DND-41 (cell line): ENCODE measurements at regions not wholly inside any gene's neighbourhood (a gene's known extent, or its start where the extent isn't known, plus 50 kb on each side); places are given as distances from the start of the nearest gene placed in this dataset.

Experiments
- ATAC-seq: fragments of 200-7000 bp; cut with Tn5 transposase; 3 replicates; pipeline ENCODE4 v1.9.1; 2021; ENCODE audit warnings: low read depth; ENCODE audit not compliant: insufficient read depth
- DNase-seq: peaks from one replicate; pipeline ENCODE4 v3.0.0-alpha.2; 2020
- H2AFZ ChIP-seq: 2 replicates; pipeline ENCODE4 v1.6.0; 2012; ENCODE audit warnings: low read depth, low read length
- H3K27ac ChIP-seq: 2 replicates; pipeline ENCODE4 v1.5.1; 2012; ENCODE audit warnings: low read length, inconsistent platforms
- H3K27me3 ChIP-seq: fragments of 200-600 bp; sonication (generic); 2 replicates; pipeline ENCODE4 v1.6.0; 2012; ENCODE audit warnings: low read length, mild to moderate bottlenecking, inconsistent platforms; ENCODE audit not compliant: insufficient read depth, poor library complexity
- H3K36me3 ChIP-seq: 2 replicates; pipeline ENCODE4 v1.5.1; 2012; ENCODE audit warnings: low read length, inconsistent platforms; ENCODE audit not compliant: insufficient read depth
- H3K4me1 ChIP-seq: 2 replicates; pipeline ENCODE4 v1.5.1; 2012; ENCODE audit warnings: mild to moderate bottlenecking, low read length; ENCODE audit not compliant: insufficient read depth
- H3K4me2 ChIP-seq: 2 replicates; pipeline ENCODE4 v1.6.0; 2012; ENCODE audit warnings: mild to moderate bottlenecking, moderate library complexity, low read length, inconsistent platforms; ENCODE audit not compliant: insufficient read depth
- H3K4me3 ChIP-seq, 2 experiments: fragments of 200-600 bp in 1 of 2; shearing (Covaris generic) in 1 of 2; 2 replicates each; pipeline ENCODE4 v1.5.1; 2012 to 2016; ENCODE audit warnings: inconsistent platforms in 2 of 2, low read length in 2 of 2, mild to moderate bottlenecking in 2 of 2, low read depth in 1 of 2, moderate library complexity in 1 of 2
- H3K79me2 ChIP-seq: 2 replicates; pipeline ENCODE4 v1.6.0; 2012; ENCODE audit warnings: low read length, inconsistent platforms; ENCODE audit not compliant: insufficient read depth
- H3K9ac ChIP-seq: 2 replicates; pipeline ENCODE4 v1.6.0; 2012; ENCODE audit warnings: low read depth, mild to moderate bottlenecking, inconsistent platforms, low read length, moderate library complexity
- H3K9me3 ChIP-seq: 2 replicates; pipeline ENCODE4 v1.5.1; 2012; ENCODE audit warnings: low read length, moderate library complexity, mild to moderate bottlenecking, inconsistent platforms; ENCODE audit not compliant: insufficient read depth, severe bottlenecking
- H4K20me1 ChIP-seq: 2 replicates; pipeline ENCODE4 v1.6.0; 2012; ENCODE audit warnings: low read length; ENCODE audit not compliant: insufficient read depth
- EZH2 ChIP-seq: IDR thresholded peaks from 3 replicates; pipeline ENCODE4 v1.6.1; 2012; ENCODE audit warnings: borderline replicate concordance, low read depth, mild to moderate bottlenecking, moderate library complexity, low read length, inconsistent platforms; ENCODE audit not compliant: severe bottlenecking
- TF ChIP-seq, protein P1 (sequence below): IDR thresholded peaks from 2 replicates; pipeline ENCODE4 v1.5.1; 2012; ENCODE audit warnings: borderline replicate concordance, low read length, moderate library complexity, mild to moderate bottlenecking; ENCODE audit not compliant: poor library complexity, severe bottlenecking; ENCODE audit errors: extremely low read depth

DNA sequence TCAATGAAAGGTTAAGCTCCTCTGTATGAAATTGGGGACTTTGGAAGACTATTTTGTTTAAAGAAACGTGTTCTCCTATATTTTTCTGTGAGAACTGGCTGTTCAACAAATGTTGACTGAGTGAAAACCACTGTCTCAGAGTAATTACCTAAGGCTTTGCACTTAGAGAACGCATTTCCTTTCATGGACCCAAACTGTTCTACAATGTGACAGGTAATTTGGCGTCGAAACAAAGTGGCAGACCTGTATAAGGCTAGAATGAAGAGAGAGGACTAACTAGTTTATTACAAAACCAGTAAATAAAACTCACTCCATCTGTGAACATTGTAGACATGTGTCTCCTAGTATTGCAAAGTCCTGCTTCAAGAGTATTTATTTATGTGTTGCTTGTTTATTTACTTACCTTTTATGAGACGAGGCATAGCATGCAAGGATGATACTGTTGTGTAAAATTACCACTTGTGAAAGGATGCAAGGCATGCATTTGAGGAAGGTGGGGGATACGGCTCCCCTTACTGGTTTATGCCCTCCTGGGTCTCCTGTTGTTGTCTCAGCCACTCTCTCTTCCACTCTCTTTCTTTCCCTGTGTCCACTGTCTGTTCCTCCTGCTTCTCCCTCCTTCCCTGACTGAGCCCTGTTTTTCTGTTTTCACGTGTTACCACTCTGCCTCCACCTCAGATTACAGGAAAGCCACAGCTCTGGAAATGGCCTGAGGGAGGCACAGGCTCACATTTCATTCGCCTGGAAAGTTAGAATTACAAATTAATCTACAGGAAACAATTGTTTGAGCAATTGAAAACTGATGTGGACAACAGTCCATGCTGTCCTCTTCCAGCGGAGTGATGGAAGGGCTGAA is 444.0 kb upstream of the ZNF608 start:
- Histone ChIP-seq H3K4me2 (no peak overlapping the region), H3K9ac (no peak overlapping the region), H3K4me3 (no peak overlapping the region), H3K79me2 (no peaks in the 10 kb centered on the region), H4K20me1 (no peaks in the 10 kb centered on the region), H3K27ac (no peak overlapping the region), H2AFZ (no peak overlapping the region), H3K9me3 (no peaks in the 10 kb centered on the region), H3K4me1 (peaks cover 11% of the 10 kb centered on the region; the same call in 1 of the 2 replicates), H3K36me3 (no peaks in the 10 kb centered on the region), H3K27me3 (no peaks in the 10 kb centered on the region)
- DNase-seq (no peak), ATAC-seq (no peak)
- no peak for TF ChIP-seq EZH2
- TF ChIP-seq, protein P1, sequence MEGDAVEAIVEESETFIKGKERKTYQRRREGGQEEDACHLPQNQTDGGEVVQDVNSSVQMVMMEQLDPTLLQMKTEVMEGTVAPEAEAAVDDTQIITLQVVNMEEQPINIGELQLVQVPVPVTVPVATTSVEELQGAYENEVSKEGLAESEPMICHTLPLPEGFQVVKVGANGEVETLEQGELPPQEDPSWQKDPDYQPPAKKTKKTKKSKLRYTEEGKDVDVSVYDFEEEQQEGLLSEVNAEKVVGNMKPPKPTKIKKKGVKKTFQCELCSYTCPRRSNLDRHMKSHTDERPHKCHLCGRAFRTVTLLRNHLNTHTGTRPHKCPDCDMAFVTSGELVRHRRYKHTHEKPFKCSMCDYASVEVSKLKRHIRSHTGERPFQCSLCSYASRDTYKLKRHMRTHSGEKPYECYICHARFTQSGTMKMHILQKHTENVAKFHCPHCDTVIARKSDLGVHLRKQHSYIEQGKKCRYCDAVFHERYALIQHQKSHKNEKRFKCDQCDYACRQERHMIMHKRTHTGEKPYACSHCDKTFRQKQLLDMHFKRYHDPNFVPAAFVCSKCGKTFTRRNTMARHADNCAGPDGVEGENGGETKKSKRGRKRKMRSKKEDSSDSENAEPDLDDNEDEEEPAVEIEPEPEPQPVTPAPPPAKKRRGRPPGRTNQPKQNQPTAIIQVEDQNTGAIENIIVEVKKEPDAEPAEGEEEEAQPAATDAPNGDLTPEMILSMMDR, result no peak

DNA sequence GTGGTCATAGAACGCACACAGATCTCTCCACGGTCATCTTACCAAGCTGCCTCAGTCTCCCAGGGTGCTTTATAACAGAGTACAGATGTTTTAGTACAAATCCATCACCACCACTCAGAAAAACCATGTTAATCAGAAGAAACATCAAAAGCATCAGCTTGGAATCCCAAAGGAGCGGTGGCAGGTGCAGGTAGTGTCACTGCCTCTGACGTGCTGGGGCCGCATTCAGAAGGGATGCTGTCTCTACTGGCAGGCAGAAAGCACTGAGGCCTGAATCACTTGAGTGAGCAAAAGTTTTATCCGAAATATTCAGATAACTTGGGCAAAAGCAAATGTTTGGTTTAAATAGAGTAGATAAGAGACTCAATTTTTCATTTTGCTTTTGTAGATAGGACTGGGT is 448.4 kb upstream of the ZNF608 start:
- no peak for DNase-seq
- no peak overlapping the region for H3K9ac ChIP-seq
- H4K20me1 ChIP-seq, result no peaks in the 10 kb centered on the region
- no peaks in the 10 kb centered on the region for H3K36me3 ChIP-seq
- no peaks in the 10 kb centered on the region for H3K9me3 ChIP-seq
- H3K4me2 ChIP-seq, result no peak overlapping the region
- ATAC-seq, result no peak
- no peaks in the 10 kb centered on the region for H3K79me2 ChIP-seq
- H3K27me3 ChIP-seq, result no peaks in the 10 kb centered on the region
- H3K4me3 ChIP-seq, result no peak overlapping the region
- no peak overlapping the region for H3K27ac ChIP-seq
- H3K4me1 ChIP-seq, result peaks cover 29% of the 10 kb centered on the region
- TF ChIP-seq, protein P1, result no peak
- TF ChIP-seq EZH2, result no peak
- H2AFZ ChIP-seq, result no peak overlapping the region

DNA sequence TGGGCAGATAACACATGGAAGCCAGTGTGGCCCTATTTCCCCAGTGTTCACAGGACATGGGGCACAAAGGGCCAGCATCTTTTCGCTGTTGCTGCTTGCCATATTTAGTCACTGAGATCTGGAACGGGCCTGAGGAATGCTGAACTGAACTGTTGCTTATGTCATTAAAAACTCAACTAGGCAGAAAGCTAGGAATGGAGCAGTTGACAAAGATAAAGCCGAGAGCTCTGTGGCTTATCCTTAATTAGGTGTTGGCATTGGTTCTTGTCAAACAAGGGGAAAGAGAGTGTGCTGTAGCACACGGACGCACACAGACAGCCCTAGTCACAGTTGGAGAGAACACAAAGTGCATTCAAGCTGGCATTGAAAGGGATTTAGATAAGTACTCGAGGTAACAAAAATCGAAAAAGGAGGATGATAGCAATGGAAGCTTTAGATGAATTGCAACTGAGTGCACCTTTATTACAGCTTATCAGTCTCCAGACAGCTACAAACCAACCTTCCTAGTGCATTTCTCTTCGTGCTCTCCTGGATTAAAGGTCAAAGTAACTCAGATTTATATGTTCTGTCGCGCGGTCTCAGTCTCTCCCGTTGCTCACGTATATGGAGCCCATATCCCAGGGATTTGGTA is 450.2 kb upstream of the ZNF608 start:
- Histone ChIP-seq H3K9me3 (no peaks in the 10 kb centered on the region), H2AFZ (no peak overlapping the region), H3K27me3 (no peaks in the 10 kb centered on the region), H4K20me1 (no peaks in the 10 kb centered on the region), H3K4me2 (no peak overlapping the region), H3K4me1 (peaks cover 26% of the 10 kb centered on the region), H3K27ac (no peak overlapping the region), H3K4me3 (no peak overlapping the region), H3K9ac (no peak overlapping the region), H3K79me2 (no peaks in the 10 kb centered on the region), H3K36me3 (no peaks in the 10 kb centered on the region)
- TF ChIP-seq, protein P1, result no peak
- TF ChIP-seq EZH2, result no peak
- DNase-seq (no peak), ATAC-seq (no peak)
